ENCODE measurements at regions not wholly inside any gene's neighbourhood (a gene's known extent, or its start where the extent isn't known, plus 50 kb on each side); places are given as distances from the start of the nearest gene placed in this dataset.

DNA sequence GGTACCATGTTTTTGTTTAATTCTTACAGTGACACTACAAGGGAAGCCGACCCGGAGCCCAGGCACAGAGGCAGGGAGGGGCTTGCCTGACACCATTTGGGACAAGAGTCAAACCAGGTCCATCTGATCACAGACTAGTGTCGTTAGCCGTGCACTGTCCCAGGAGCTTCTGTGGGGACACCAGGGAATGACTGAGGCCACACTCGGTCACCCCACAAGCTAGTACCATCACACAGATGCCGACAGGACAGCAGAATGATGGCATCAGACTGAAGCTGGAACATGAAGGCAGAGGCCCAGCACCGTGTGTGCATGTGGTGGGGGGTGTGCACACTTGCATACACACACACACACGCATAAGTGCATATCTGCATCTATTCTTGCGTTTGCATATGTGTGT, 61.5 kb upstream of the NECTIN1 start:
- no peak for DNase-seq

DNA sequence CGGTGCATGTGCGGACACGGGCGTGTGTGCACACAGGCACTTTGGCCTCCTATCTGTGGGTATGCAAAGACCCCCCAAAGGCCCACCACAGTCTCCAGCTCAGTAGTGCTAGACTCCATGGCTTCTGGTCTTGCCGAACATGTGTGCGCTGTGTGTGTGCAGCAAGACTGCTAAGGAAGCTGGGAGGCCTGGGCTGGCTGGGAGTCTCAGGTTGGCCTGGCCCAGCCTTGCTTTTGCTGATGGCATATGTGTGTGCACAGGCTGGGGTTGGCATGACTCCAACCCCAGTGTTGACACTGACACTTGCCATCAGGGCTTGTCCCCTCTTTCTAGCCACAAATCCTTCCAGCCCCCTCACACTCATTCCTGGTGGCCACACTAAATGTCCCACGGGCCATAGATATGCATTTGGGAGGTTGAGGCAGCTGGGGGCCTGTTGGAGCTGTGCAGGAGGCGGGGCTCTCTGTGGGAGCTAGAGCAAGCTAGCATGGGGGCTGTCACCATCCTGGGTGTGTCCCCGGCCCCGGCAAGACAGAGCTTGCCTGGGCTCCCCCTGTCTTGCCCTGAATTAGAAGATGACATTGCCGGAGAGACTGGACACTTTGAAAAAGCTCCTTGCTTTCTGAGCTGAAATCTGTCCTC, 60.9 kb upstream of the NECTIN1 start:
- DNase-seq = no peak

GRCh38 chr11:119788911-119789560, 60.0 kb upstream of the NECTIN1 start:
- DNase-seq = no peak

DNA sequence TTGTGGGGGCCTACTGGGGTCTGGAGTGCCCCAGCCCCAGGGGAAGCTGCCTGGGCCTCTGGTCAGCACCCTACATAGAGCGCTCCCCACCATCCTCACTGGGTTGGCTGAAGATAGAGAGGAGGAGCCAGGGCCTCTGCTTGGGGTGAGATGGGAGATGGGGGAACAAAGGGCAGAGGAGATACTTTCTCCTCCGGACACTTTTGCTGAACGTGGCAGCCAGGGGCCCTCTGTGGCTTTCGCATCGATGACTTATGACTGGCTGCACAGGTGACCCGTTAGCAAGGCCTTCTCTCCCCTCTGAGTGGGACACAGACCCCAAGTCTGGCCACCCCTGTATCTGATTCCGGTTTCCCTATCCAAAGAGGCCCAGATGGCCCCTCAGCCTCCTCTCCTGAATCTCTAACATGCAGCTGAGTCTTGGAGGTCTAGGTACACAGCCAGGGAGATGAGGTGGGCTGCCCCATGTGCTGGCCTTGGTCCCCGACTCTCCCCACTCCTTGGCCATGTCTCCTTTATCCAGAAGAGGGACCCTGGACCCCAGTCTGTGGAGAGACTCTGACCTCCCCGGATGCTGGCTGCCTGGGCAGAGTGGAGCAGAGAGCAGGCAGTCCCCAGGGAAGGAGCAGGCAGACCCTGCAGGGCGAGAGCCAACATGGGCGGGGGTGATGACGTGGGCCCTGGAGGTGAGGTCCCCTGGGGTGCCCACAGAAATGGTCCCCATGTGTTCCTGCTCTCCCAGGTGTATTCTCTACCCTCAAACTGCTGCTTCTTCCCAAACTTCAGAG, 59.3 kb upstream of the NECTIN1 start:
- DNase-seq = no peak

GRCh38 chr11:119787074-119787461, 58.1 kb upstream of the NECTIN1 start:
- DNase-seq = no peak

- no peak for DNase-seq
Measured at GRCh38 chr11:119786431-119787073, 57.6 kb upstream of the NECTIN1 start.

DNA sequence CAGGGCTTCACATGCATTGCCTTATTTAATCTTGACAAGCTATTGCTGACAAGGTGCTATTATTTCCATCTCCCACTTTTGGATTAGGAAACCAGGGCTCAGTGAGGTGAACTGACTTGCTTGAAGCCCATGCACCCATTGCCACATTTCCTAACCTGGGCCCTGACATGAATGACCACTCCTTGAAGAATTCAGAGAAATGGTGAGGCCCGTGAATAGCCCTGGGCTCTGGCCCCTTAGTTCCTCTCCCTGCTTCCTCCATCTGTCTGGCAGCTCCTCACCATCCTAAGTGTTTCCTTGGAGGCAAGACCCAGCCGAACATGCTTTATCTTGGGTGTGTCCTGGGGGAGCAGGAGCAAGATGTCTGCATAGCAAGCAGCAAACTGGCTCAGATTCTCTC, 56.1 kb upstream of the NECTIN1 start:
- DNase-seq = no peak

- DNase-seq = no peak
Measured at GRCh38 chr11:119784421-119784820, 55.4 kb upstream of the NECTIN1 start.

- DNase-seq = no peak
Measured at GRCh38 chr11:119783466-119784400, 54.7 kb upstream of the NECTIN1 start.

GRCh38 chr11:119782739-119783072, 53.7 kb upstream of the NECTIN1 start:
- no peak for DNase-seq

DNA sequence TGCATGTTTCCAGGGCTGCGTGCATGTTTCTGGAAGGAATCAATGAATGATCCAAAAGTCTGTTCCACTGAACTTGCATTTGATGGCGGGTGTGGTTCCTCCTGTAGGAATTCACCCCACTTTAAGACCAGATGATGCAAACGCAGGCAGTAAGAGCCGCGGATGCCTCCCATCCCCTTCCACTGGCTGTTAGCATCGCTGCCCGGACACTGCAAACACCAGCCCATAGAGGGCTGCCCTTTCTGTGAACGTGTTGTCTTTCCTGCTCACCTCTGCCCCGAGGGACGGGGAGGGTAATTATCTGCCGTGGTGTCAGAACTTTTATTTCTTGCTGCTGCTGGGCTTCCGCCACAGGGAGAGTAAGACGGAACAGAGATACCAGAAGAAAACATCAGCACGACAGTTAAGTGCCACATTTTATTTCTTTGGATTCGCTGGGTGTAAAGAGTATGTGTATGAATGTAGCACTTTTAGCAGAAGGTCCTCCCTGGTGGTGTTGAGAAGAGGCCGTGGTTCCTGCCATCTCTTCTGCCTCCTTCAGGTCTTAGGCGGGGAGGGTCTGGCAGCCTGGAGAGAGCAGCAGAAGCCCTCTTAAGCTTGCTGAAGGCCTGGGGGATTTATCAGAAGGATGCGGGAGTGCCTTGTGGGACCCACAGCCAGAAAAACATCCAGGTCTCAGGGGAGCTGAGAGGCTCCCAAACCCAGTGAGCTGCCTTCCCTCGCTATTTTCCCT, 53.2 kb upstream of the NECTIN1 start:
- no peak for DNase-seq

DNA sequence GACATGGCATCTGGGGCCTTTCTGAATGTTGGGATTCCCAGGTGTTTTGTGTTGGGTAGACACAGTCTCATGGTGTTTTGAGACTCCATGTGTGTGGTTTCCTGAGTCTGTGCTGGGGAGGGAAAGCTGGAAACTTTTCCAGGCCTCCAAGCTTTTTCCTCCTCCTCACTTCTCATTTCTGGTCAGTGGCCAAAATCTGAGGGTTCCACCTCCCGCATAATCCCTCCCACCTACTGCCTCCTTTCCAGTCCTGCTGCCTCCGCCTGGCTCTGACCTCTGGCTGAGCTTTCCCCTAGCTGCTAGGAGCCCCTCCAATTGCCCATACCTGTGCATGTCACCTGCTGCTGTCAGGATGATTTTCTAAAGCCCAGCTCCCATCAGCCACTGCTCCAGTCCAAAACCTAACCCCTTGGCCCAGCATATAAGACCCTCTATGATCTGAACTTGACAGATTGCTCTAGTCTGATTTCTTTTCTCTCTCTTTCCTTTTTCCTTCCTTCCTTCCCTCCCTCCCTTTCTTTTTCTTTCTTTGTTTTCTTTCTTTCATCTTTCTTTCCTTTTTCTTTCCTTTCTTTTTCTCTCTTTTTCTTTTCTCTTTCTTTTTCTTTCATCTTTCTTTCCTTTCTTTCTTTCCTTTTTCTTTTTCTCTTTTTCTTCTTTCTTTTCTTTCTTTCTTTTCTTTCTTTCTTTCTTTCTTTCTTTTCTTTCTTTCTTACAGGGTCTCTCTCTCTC, 51.4 kb upstream of the NECTIN1 start:
- DNase-seq = no peak

DNA sequence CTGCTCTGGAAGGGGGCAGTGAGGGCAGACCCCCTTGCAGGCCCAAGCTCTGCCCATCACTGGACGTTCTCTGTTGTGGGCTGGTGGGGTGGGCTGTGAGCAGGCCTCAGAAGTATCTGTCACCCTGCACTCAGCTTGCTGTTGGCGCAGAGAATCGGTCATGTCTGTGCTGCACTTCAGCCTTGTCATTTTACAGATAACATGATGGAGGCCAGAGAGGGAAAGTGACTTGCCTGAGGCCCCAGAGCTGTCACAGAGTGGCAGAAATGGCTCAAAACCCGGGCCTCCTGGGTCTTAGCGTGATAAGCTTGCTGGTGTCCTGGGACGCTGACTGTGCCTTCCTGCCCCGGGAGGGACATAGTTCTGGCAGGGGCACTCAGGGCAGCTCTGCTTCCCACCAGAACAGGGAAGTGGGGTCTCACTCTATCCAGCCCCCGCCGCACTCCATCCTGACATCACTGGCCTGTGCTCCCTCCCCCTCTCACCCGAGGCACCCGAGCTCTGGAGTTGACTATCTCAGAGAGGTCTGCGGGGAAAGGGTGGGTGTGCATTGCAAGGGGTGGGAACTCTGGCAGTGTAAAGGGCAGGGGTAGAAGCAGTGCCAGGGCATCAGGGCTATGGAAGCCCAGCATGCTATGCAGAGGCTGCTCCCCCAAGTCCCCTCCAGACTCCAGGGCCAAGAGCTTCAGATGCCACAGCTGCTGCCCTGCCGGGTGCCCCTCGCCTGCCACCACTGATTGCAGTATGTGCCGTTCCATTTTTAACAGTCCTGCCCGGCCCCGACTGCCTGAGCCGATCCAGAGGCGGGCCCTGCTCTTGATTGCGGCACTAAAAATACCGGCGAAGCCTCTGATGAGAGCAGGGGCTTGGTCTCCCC, 50.4 kb upstream of the NECTIN1 start:
- no peak for DNase-seq
